K562 (cell line): ENCODE measurements at regions not wholly inside any gene's neighbourhood (a gene's known extent, or its start where the extent isn't known, plus 50 kb on each side); places are given as distances from the start of the nearest gene placed in this dataset.

Experiments used
- ATAC-seq: fragments of 200-7000 bp; cut with Tn5 transposase; 3 replicates; pipeline ENCODE4 v1.9.1; 2020; ENCODE audit warnings: moderate library complexity
- BruUV-seq: library from RNA; stranded (reverse); fragments of 400-500 nt; replicated peaks from 2 replicates; lab custom pipeline; 2021; lab: Mats Ljungman, UMichigan
- CTCF ChIA-PET: fragments of 300-600 bp; formaldehyde crosslinking; extraction: SDS; loops from one replicate; lab custom pipeline; 2021; ENCODE audit warnings: low intra/inter-chr PET ratio; lab: Yijun Ruan, JAX
- POLR2A ChIA-PET: fragments of 300-600, 350-650 bp; sonication (Branson Sonifier 250); formaldehyde crosslinking; extraction: SDS; loops from one replicate; lab custom pipeline; 2021; ENCODE audit warnings: antibody characterized with exemption, inconsistent platforms; lab: Yijun Ruan, JAX
- DNase-seq, 4 experiments: peaks; one replicate each; pipeline versions ENCODE4 v3.0.0 to v3.0.0-alpha.2; 2011 to 2018; ENCODE audit warnings: low spot score in 3 of 4, mixed read lengths in 3 of 4; ENCODE audit errors: extremely low read depth in 1 of 4
- FAIRE-seq: peaks from 2 replicates; lab custom pipeline; 2011; peaks lifted over from hg19 to GRCh38; lab: Jason Lieb, UNC
- H2AFZ ChIP-seq: 2 replicates; pipeline ENCODE4 v1.6.0; 2011; ENCODE audit warnings: low read depth, low read length, control low read depth, inconsistent platforms
- H3K27ac ChIP-seq: fragments of 200-600 bp; 3 replicates; pipeline ENCODE4 v1.8.0; 2011; ENCODE audit warnings: low read depth, mild to moderate bottlenecking, control low read depth, inconsistent platforms, low read length, moderate library complexity, mixed read lengths; ENCODE audit errors: extremely low read depth
- H3K27me3 ChIP-seq, 2 experiments: fragments of 300-600 bp in 1 of 2; 2 replicates in 1 of 2; 3 replicates in 1 of 2; pipeline versions ENCODE4 v1.6.0 to v1.8.0; 2011; ENCODE audit warnings: inconsistent platforms in 2 of 2, low read length in 2 of 2, mild to moderate bottlenecking in 1 of 2, mixed read lengths in 1 of 2, moderate library complexity in 1 of 2; ENCODE audit not compliant: control insufficient read depth in 2 of 2, insufficient read depth in 2 of 2
- H3K36me3 ChIP-seq: fragments of 300-600 bp; 3 replicates; pipeline ENCODE4 v1.8.0; 2011; ENCODE audit warnings: mild to moderate bottlenecking, low read length, inconsistent platforms; ENCODE audit not compliant: control insufficient read depth, insufficient read depth
- H3K4me1 ChIP-seq, 2 experiments: fragments of 200-600 bp in 1 of 2; replicated peaks in 1 of 2; 2 replicates in 1 of 2; 3 replicates in 1 of 2; pipeline versions ENCODE4 v1.5.1 to v1.8.0; 2011; ENCODE audit warnings: inconsistent platforms in 2 of 2, low read length in 2 of 2, mild to moderate bottlenecking in 1 of 2, mixed read lengths in 1 of 2, moderate library complexity in 1 of 2; ENCODE audit not compliant: control insufficient read depth in 2 of 2, insufficient read depth in 2 of 2
- H3K4me2 ChIP-seq: 2 replicates; pipeline ENCODE4 v1.6.1; 2011; ENCODE audit warnings: low read length, control low read depth, inconsistent platforms, mixed read lengths; ENCODE audit not compliant: insufficient read depth
- H3K4me3 ChIP-seq: fragments of 200-600 bp; sonication (generic), shearing (Covaris generic); 2 replicates; pipeline ENCODE4 v1.5.1; 2016; ENCODE audit warnings: control low read depth, inconsistent platforms
- H3K79me2 ChIP-seq: fragments of 200-600 bp; 3 replicates; pipeline ENCODE4 v1.8.0; 2011; ENCODE audit warnings: low read length, inconsistent platforms; ENCODE audit not compliant: control insufficient read depth, insufficient read depth
- H3K9ac ChIP-seq, 2 experiments: 2 replicates each; pipeline versions ENCODE4 v1.6.0 to v1.6.1; 2011; ENCODE audit warnings: low read depth in 2 of 2, low read length in 2 of 2, control low read depth in 1 of 2, inconsistent platforms in 1 of 2, mild to moderate bottlenecking in 1 of 2, mixed read lengths in 1 of 2; ENCODE audit not compliant: insufficient read depth in 1 of 2
- H3K9me1 ChIP-seq: one replicate; pipeline ENCODE4 v1.6.0; 2011; ENCODE audit warnings: inconsistent platforms, mild to moderate bottlenecking, low read length, moderate library complexity; ENCODE audit not compliant: control insufficient read depth, insufficient read depth
- H3K9me3 ChIP-seq: replicated peaks from 2 replicates; pipeline ENCODE4 v1.5.1; 2011; ENCODE audit warnings: low read depth, low read length, inconsistent platforms; ENCODE audit not compliant: control insufficient read depth, insufficient read depth
- H4K20me1 ChIP-seq: replicated peaks from 2 replicates; pipeline ENCODE4 v1.6.1; 2011; ENCODE audit warnings: low read length, inconsistent platforms, mixed read lengths; ENCODE audit not compliant: control insufficient read depth, insufficient read depth
- BRD9 ChIP-seq: fragments of 450-650 bp; IDR thresholded peaks from 2 replicates; pipeline ENCODE4 v1.6.1; 2018; ENCODE audit warnings: low read depth; ENCODE audit not compliant: partially characterized antibody
- CBX2 ChIP-seq: fragments of 200-600 bp; sonication (generic); IDR thresholded peaks from one replicate; pipeline ENCODE4 v1.6.1; 2012; ENCODE audit warnings: mild to moderate bottlenecking, low read length, inconsistent platforms; ENCODE audit not compliant: insufficient read depth, poor library complexity, severe bottlenecking
- CC2D1A ChIP-seq: fragments of 450-650 bp; IDR thresholded peaks from 2 replicates; pipeline ENCODE4 v1.6.1; 2017; ENCODE audit warnings: mild to moderate bottlenecking
- CCNT2 ChIP-seq: IDR thresholded peaks from 2 replicates; pipeline ENCODE4 v1.6.1; 2011; ENCODE audit warnings: borderline replicate concordance, low read depth, mild to moderate bottlenecking, moderate library complexity, mixed read lengths, low read length; ENCODE audit not compliant: insufficient read length; ENCODE audit errors: extremely low read depth
- CTBP1 ChIP-seq: fragments of 450-650 bp; IDR thresholded peaks from 2 replicates; pipeline ENCODE4 v1.6.1; 2016; ENCODE audit warnings: borderline replicate concordance
- ESRRA ChIP-seq: fragments of 450-650 bp; IDR thresholded peaks from 2 replicates; pipeline ENCODE4 v1.6.1; 2014; ENCODE audit warnings: low read depth, mild to moderate bottlenecking, moderate library complexity, borderline replicate concordance
- ETV6 ChIP-seq, 3 experiments: fragments of 150-350 bp in 1 of 3; sonication (generic) in 1 of 3; formaldehyde crosslinking in 1 of 3; IDR thresholded peaks; 2 replicates each; pipeline versions ENCODE4 v1.6.1 to v1.8.0; 2014 to 2022; ENCODE audit warnings: borderline replicate concordance in 2 of 3, low read depth in 2 of 3, antibody characterized with exemption in 1 of 3, low read length in 1 of 3, mild to moderate bottlenecking in 1 of 3, missing genetic modification reagents in 1 of 3
- HDAC2 ChIP-seq: fragments of 450-650 bp; IDR thresholded peaks from 2 replicates; pipeline ENCODE4 v1.6.1; 2016; ENCODE audit warnings: mild to moderate bottlenecking
- HMBOX1 ChIP-seq: sonication (generic); IDR thresholded peaks from 2 replicates; pipeline ENCODE4 v1.6.1; 2016
- MXD1 ChIP-seq: fragments of 250-450 bp; sonication (Bioruptor Pico); IDR thresholded peaks from 2 replicates; pipeline ENCODE4 v1.8.0; 2021; ENCODE audit warnings: borderline replicate concordance, mild to moderate bottlenecking, moderate library complexity; ENCODE audit not compliant: poor library complexity, severe bottlenecking
- NFATC3 ChIP-seq: fragments of 450-650 bp; IDR thresholded peaks from 2 replicates; pipeline ENCODE4 v1.6.1; 2017; ENCODE audit warnings: mild to moderate bottlenecking
- RNF2 ChIP-seq: sonication (generic); IDR thresholded peaks from 2 replicates; pipeline ENCODE4 v1.6.1; 2016
- SMAD1 ChIP-seq: fragments of 150-350 bp; IDR thresholded peaks from 2 replicates; pipeline ENCODE4 v1.6.1; 2014; ENCODE audit warnings: low read length, low read depth; ENCODE audit not compliant: partially characterized antibody
- TAF7 ChIP-seq: fragments of 450-650 bp; IDR thresholded peaks from 2 replicates; pipeline ENCODE4 v1.6.1; 2016; ENCODE audit warnings: missing genetic modification characterization, missing compliant biosample characterization
- ZNF431 ChIP-seq: sonication (generic); formaldehyde crosslinking; IDR thresholded peaks from 2 replicates; pipeline ENCODE4 v1.8.0; 2022; ENCODE audit warnings: mild to moderate bottlenecking, missing genetic modification reagents
- ZNF586 ChIP-seq: fragments of 450-650 bp; formaldehyde crosslinking; conservative IDR thresholded peaks from 2 replicates; pipeline ENCODE4 v1.4.0; 2020; ENCODE audit warnings: mild to moderate bottlenecking, moderate library complexity
- WGBS: fragments of 100-300 bp; shearing (Covaris generic); methylation state at CpG from one replicate; pipeline ENCODE4 v1.1.6; 2016; ENCODE audit warnings: low coverage, mixed read lengths; ENCODE audit not compliant: insufficient coverage; ENCODE audit errors: missing lambda C conversion rate; 5-methylcytosine and 5-hydroxymethylcytosine counted together
- in situ Hi-C: fragments of 300-500 bp; cut with MboI; formaldehyde crosslinking; loops from 4 replicates; pipeline ENCODE4 v1.15.0; 2018; ENCODE audit warnings: inconsistent platforms, mixed read lengths
- intact Hi-C: fragments of 100-400 bp; cut with micrococcal nuclease; formaldehyde crosslinking; loops from 2 replicates; pipeline ENCODE4 v1.14.2; 2022

- Histone ChIP-seq H3K9me1 (no peaks in the 10 kb centered on the region), H3K4me1 (peaks cover 3 to 8% of the 10 kb centered on the region in 2 experiments)
- POLR2A ChIA-PET: interaction anchor here (1.1 kb wide), 1 partner anchor 13 kb away, joined by 3 read pairs; no protein-coding TSS in a partner anchor
- intact Hi-C loops: no loop called here
- TF ChIP-seq ZNF586 (no peak), TAF7 (tag) (no peak), MXD1 (CRISPR knock-in tag) (no peak), CBX2 (no peak), HDAC2 (no peak), CTBP1 (no peak)
- TF ChIP-seq, all 486 proteins: peak for 0
- Histone ChIP-seq H3K27ac (no peak overlapping the region), H3K9ac (no peak overlapping the region), H3K27me3 (peaks cover 0 to 24% of the 10 kb centered on the region in 2 experiments; a peak in 2 of 5 replicates), H3K36me3 (no peaks in the 10 kb centered on the region), H3K4me3 (no peak overlapping the region), H2AFZ (no peak overlapping the region), H3K79me2 (no peaks in the 10 kb centered on the region), H4K20me1 (no peaks in the 10 kb centered on the region), H3K9me3 (no peaks in the 10 kb centered on the region; the same call in 1 of the 2 replicates), H3K4me2 (no peak overlapping the region)
- no CpG with 5 or more reads among the region's 3 CpGs for WGBS
- BruUV-seq: no TSS peak
- CTCF ChIA-PET: no interaction called here
- in situ Hi-C loops: no loop called here
- ATAC-seq (no peak), FAIRE-seq (no peak), DNase-seq (no peak)
Observed at GRCh38 chr3:71906976-71907375, 122.0 kb upstream of the PROK2 start.

GRCh38 chr3:71905426-71905825 is 120.5 kb upstream of the PROK2 start:
- DNase-seq (no peak), FAIRE-seq (no peak), ATAC-seq (no peak)
- no peak overlapping the region for H3K9ac ChIP-seq
- no TSS peak for BruUV-seq
- H3K79me2 ChIP-seq: no peaks in the 10 kb centered on the region
- ChIA-PET CTCF (no interaction called here), POLR2A (no interaction called here)
- no peaks in the 10 kb centered on the region for H3K36me3 ChIP-seq
- no peak overlapping the region for H3K4me2 ChIP-seq
- no peaks in the 10 kb centered on the region for H3K9me1 ChIP-seq
- no peaks in the 10 kb centered on the region for H3K9me3 ChIP-seq
- H3K27me3 ChIP-seq: peaks cover 0 to 24% of the 10 kb centered on the region in 2 experiments; a peak in 2 of 5 replicates
- no peak overlapping the region for H3K4me3 ChIP-seq
- H3K27ac ChIP-seq: no peak overlapping the region
- peaks cover 3 to 7% of the 10 kb centered on the region in 2 experiments for H3K4me1 ChIP-seq
- H2AFZ ChIP-seq: no peak overlapping the region
- intact Hi-C loops: no loop called here
- 6% methylated on average over 5 of the region's 5 CpGs for WGBS
- in situ Hi-C loops: no loop called here
- no peaks in the 10 kb centered on the region for H4K20me1 ChIP-seq
- TF ChIP-seq NFATC3: no peak
- TF ChIP-seq BRD9: no peak
- TF ChIP-seq ESRRA: peak; percentile 61; the same call in 1 of the 2 replicates
- no peak for TF ChIP-seq SMAD1
- peak in 1 of 2 experiments; percentile 87; a peak in 2 of 4 replicates for TF ChIP-seq ETV6 (IDR thresholded peaks at IDR 0.05; ENCODE audit: borderline replicate concordance in 1 of 2, low read depth in 2 of 2, low read length in 1 of 2)
- TF ChIP-seq ETV6 (CRISPR knock-in tag; IDR thresholded peaks at IDR 0.05; ENCODE audit: borderline replicate concordance): no peak
- no peak for TF ChIP-seq CC2D1A
- TF ChIP-seq ZNF431: no peak
- no peak for TF ChIP-seq CCNT2
- TF ChIP-seq RNF2: peak; percentile 33; the same call in 1 of the 2 replicates
- peak; percentile 94 for TF ChIP-seq HMBOX1
